MM.1S (cell line): ENCODE measurements at regions not wholly inside any gene's neighbourhood (a gene's known extent, or its start where the extent isn't known, plus 50 kb on each side); places are given as distances from the start of the nearest gene placed in this dataset.

Experiments used
- DNase-seq: peaks from one replicate; pipeline ENCODE4 v3.0.0-alpha.2; 2015
- H2AFZ ChIP-seq: fragments of 300-600 bp; sonication (generic); 2 replicates; pipeline ENCODE4 v1.6.0; 2016; ENCODE audit warnings: antibody characterized with exemption, low read length
- H3F3A ChIP-seq: fragments of 300-600 bp; sonication (generic); 2 replicates; pipeline ENCODE4 v1.6.1; 2016; ENCODE audit warnings: mild to moderate bottlenecking, antibody characterized with exemption, low read length, moderate library complexity, mixed read lengths; ENCODE audit not compliant: insufficient read depth
- H3K27ac ChIP-seq: fragments of 300-600 bp; sonication (generic); 2 replicates; pipeline ENCODE4 v1.5.1; 2016; ENCODE audit warnings: mild to moderate bottlenecking, low read length
- H3K27me3 ChIP-seq: fragments of 300-600 bp; sonication (generic); replicated peaks from 2 replicates; pipeline ENCODE4 v1.6.0; 2016; ENCODE audit warnings: low read length; ENCODE audit not compliant: insufficient read depth
- H3K36me3 ChIP-seq: fragments of 300-600 bp; sonication (generic); replicated peaks from 2 replicates; pipeline ENCODE4 v1.6.1; 2016; ENCODE audit warnings: mild to moderate bottlenecking, low read length, mixed read lengths; ENCODE audit not compliant: insufficient read depth
- H3K4me1 ChIP-seq: fragments of 300-600 bp; sonication (generic); 2 replicates; pipeline ENCODE4 v1.6.1; 2016; ENCODE audit warnings: low read length, mixed read lengths
- H3K4me2 ChIP-seq: fragments of 300-600 bp; sonication (generic); 2 replicates; pipeline ENCODE4 v1.6.0; 2016; ENCODE audit warnings: low read depth, low read length
- H3K4me3 ChIP-seq: fragments of 300-600 bp; sonication (generic); 2 replicates; pipeline ENCODE4 v1.5.1; 2016; ENCODE audit warnings: low read length, mixed read lengths
- H3K79me2 ChIP-seq: fragments of 300-600 bp; sonication (generic); 2 replicates; pipeline ENCODE4 v1.6.1; 2016; ENCODE audit warnings: mixed run types, low read length, mixed read lengths
- H3K9ac ChIP-seq: fragments of 300-600 bp; sonication (generic); 2 replicates; pipeline ENCODE4 v1.6.1; 2016; ENCODE audit warnings: low read length, mixed read lengths
- H3K9me2 ChIP-seq: fragments of 300-600 bp; sonication (generic); replicated peaks from 2 replicates; pipeline ENCODE4 v1.6.1; 2016; ENCODE audit warnings: mild to moderate bottlenecking, low read length, mixed read lengths; ENCODE audit not compliant: insufficient read depth
- H3K9me3 ChIP-seq: fragments of 300-600 bp; sonication (generic); replicated peaks from 2 replicates; pipeline ENCODE4 v1.6.1; 2016; ENCODE audit warnings: mild to moderate bottlenecking, low read length, mixed read lengths; ENCODE audit not compliant: insufficient read depth
- H4K20me1 ChIP-seq: fragments of 300-600 bp; sonication (generic); 2 replicates; pipeline ENCODE4 v1.6.1; 2016; ENCODE audit warnings: mild to moderate bottlenecking, low read length, moderate library complexity, mixed read lengths; ENCODE audit not compliant: insufficient read depth
- CTCF ChIP-seq: fragments of 300-600 bp; sonication (generic); IDR thresholded peaks from 2 replicates; pipeline ENCODE4 v1.5.1; 2016; ENCODE audit warnings: antibody characterized with exemption, low read length, mixed read lengths
- EZH2 ChIP-seq: fragments of 300-600 bp; sonication (generic); optimal IDR thresholded peaks from 2 replicates; pipeline ENCODE3; 2017; ENCODE audit warnings: low read depth, mild to moderate bottlenecking, antibody characterized with exemption, low read length, mixed read lengths
- EZH2phosphoT487 ChIP-seq: fragments of 300-600 bp; sonication (generic); IDR thresholded peaks from 2 replicates; pipeline ENCODE4 v1.6.1; 2018; ENCODE audit warnings: antibody characterized with exemption, low read length

GRCh38 chr12:24534622-24535021 is 414.3 kb downstream of the BCAT1 start:
- Histone ChIP-seq H3K9me3 (no peaks in the 10 kb centered on the region), H3K27me3 (no peaks in the 10 kb centered on the region), H3F3A (no peaks in the 10 kb centered on the region), H3K4me3 (no peak overlapping the region), H3K9me2 (no peaks in the 10 kb centered on the region), H3K27ac (no peak overlapping the region), H2AFZ (no peak overlapping the region), H3K4me2 (no peak overlapping the region), H4K20me1 (no peaks in the 10 kb centered on the region), H3K36me3 (no peaks in the 10 kb centered on the region), H3K79me2 (no peaks in the 10 kb centered on the region), H3K4me1 (no peaks in the 10 kb centered on the region), H3K9ac (no peak overlapping the region)
- no peak for DNase-seq
- TF ChIP-seq EZH2phosphoT487 (no peak), EZH2 (no peak), CTCF (no peak)

- no peaks in the 10 kb centered on the region for H3K4me1 ChIP-seq
- no peak overlapping the region for H3K27ac ChIP-seq
- H3K36me3 ChIP-seq, result no peaks in the 10 kb centered on the region
- H3K9me2 ChIP-seq, result no peaks in the 10 kb centered on the region
- TF ChIP-seq CTCF (no peak), EZH2 (no peak), EZH2phosphoT487 (no peak)
- no peak overlapping the region for H2AFZ ChIP-seq
- H3F3A ChIP-seq, result no peaks in the 10 kb centered on the region
- no peaks in the 10 kb centered on the region for H3K9me3 ChIP-seq
- H3K4me2 ChIP-seq, result no peak overlapping the region
- H3K27me3 ChIP-seq, result no peaks in the 10 kb centered on the region
- no peaks in the 10 kb centered on the region for H4K20me1 ChIP-seq
- H3K79me2 ChIP-seq, result no peaks in the 10 kb centered on the region
- DNase-seq, result no peak
- H3K9ac ChIP-seq, result no peak overlapping the region
- no peak overlapping the region for H3K4me3 ChIP-seq
Observed at GRCh38 chr12:24533716-24534352, 415.1 kb downstream of the BCAT1 start.

- Histone ChIP-seq H3K79me2 (no peaks in the 10 kb centered on the region), H3K9me2 (no peaks in the 10 kb centered on the region), H3K9ac (no peak overlapping the region), H3K27ac (no peak overlapping the region), H3K36me3 (no peaks in the 10 kb centered on the region), H3F3A (no peaks in the 10 kb centered on the region), H3K9me3 (no peaks in the 10 kb centered on the region), H3K4me3 (no peak overlapping the region), H3K27me3 (no peaks in the 10 kb centered on the region), H4K20me1 (no peaks in the 10 kb centered on the region), H3K4me2 (no peak overlapping the region), H3K4me1 (no peaks in the 10 kb centered on the region), H2AFZ (no peak overlapping the region)
- TF ChIP-seq CTCF (no peak), EZH2 (no peak)
- DNase-seq, result no peak
Observed at GRCh38 chr12:24530689-24531088, 418.2 kb downstream of the BCAT1 start.
